Right lobe of liver (tissue), 6 donors: ENCODE measurements at regions not wholly inside any gene's neighbourhood (a gene's known extent, or its start where the extent isn't known, plus 50 kb on each side); places are given as distances from the start of the nearest gene placed in this dataset.

Source experiments
- ATAC-seq, 4 donors: fragments of 200-7000 bp; cut with Tn5 transposase; one replicate each; pipeline ENCODE4 v1.9.1; 2020; ENCODE audit warnings: mild to moderate bottlenecking in 4 of 4, moderate library complexity in 4 of 4
- DNase-seq, 3 donors: peaks; one replicate each; pipeline ENCODE4 v3.0.0-alpha.2; 2020
- H3K27ac ChIP-seq, 3 donors: fragments of 200-600 bp; one replicate each; pipeline ENCODE4 v1.8.0; 2022
- H3K27me3 ChIP-seq, 2 donors: fragments of 200-600 bp; one replicate each; pipeline ENCODE4 v1.8.0; 2022
- H3K36me3 ChIP-seq, 4 donors: fragments of 200-600 bp; sonication (generic) in 1 of 4; one replicate each; pipeline versions ENCODE4 v1.5.1 to v1.8.0; 2017 to 2022; ENCODE audit warnings: control low read depth in 1 of 4
- H3K4me1 ChIP-seq, 4 donors: fragments of 200-600 bp; sonication (generic) in 1 of 4; one replicate each; pipeline versions ENCODE4 v1.5.1 to v1.8.0; 2017 to 2022; ENCODE audit warnings: control low read depth in 1 of 4
- H3K4me3 ChIP-seq, 3 donors: fragments of 200-600 bp; one replicate each; pipeline ENCODE4 v1.8.0; 2022
- H3K9me3 ChIP-seq, 4 donors: fragments of 200-600 bp; sonication (generic) in 1 of 4; one replicate each; pipeline versions ENCODE4 v1.5.1 to v1.8.0; 2017 to 2022; ENCODE audit warnings: control low read depth in 1 of 4
- CTCF ChIP-seq, 4 donors: fragments of 200-600 bp in 3 of 4; fragments of 450-650 bp in 1 of 4; IDR thresholded peaks; one replicate each; pipeline versions ENCODE4 v1.5.1 to v1.8.0; 2016 to 2022; ENCODE audit warnings: antibody characterized with exemption in 4 of 4, mild to moderate bottlenecking in 2 of 4
- POLR2A ChIP-seq: fragments of 450-650 bp; IDR thresholded peaks from one replicate; pipeline ENCODE4 v1.6.1; 2017; ENCODE audit warnings: antibody characterized with exemption, mild to moderate bottlenecking
- WGBS: methylation state at CpG from one replicate; pipeline ENCODE4 v1.1.6; 2018; ENCODE audit warnings: low coverage, low lambda C conversion rate; ENCODE audit not compliant: insufficient coverage; ENCODE audit errors: missing lambda C conversion rate; 5-methylcytosine and 5-hydroxymethylcytosine counted together
- intact Hi-C, 2 donors: fragments of 100-400 bp; cut with DNase I; formaldehyde crosslinking; loops; one replicate each; pipeline versions ENCODE4 v1.11.2 to v1.14.1; 2022
- donor health status: DM: no; HTN: yes; CAD: no.
- donor health status: DM: no; HTN: no; CAD: no.
- donor health status: DM: no; HTN: no; CAD: no.
- donor health status: DM: no; HTN: yes; CAD: no.
- donor health status: DM: no; HTN: yes; CAD: no.

- H3K27me3 ChIP-seq: no peaks in the 10 kb centered on the region
- DNase-seq: peak in 1 of 3 donors; percentile 4
- no peak overlapping the region for H3K4me3 ChIP-seq
- no peaks in the 10 kb centered on the region for H3K36me3 ChIP-seq
- peaks cover 0 to 11% (median 2%) of the 10 kb centered on the region in 4 donors for H3K4me1 ChIP-seq
- no peak for TF ChIP-seq CTCF (IDR thresholded peaks at IDR 0.05)
- no peak for TF ChIP-seq POLR2A
- H3K9me3 ChIP-seq: no peaks in the 10 kb centered on the region
- ATAC-seq: no peak
- H3K27ac ChIP-seq: no peak overlapping the region
- 86% methylated on average over 6 of the region's 6 CpGs for WGBS
- intact Hi-C loops: no loop called here
These were observed 243.7 kb upstream of the RREB1 start for GRCh38 chr6:6863970-6864639.

GRCh38 chr6:6865611-6866010 is 242.2 kb upstream of the RREB1 start:
- DNase-seq (no peak), ATAC-seq (peak in 1 of 4 donors; percentile 28)
- Histone ChIP-seq H3K27ac (no peak overlapping the region), H3K4me1 (peaks cover 0 to 5% (median 2%) of the 10 kb centered on the region in 4 donors), H3K9me3 (no peaks in the 10 kb centered on the region), H3K27me3 (no peaks in the 10 kb centered on the region), H3K4me3 (no peak overlapping the region), H3K36me3 (no peaks in the 10 kb centered on the region)
- WGBS: 73% methylated on average over 5 of the region's 5 CpGs
- TF ChIP-seq CTCF (IDR thresholded peaks at IDR 0.05) (no peak), POLR2A (no peak)
- intact Hi-C loops: no loop called here

- H3K4me3 ChIP-seq: no peak overlapping the region
- no peaks in the 10 kb centered on the region for H3K4me1 ChIP-seq
- no peaks in the 10 kb centered on the region for H3K36me3 ChIP-seq
- ATAC-seq: no peak
- no peak overlapping the region for H3K27ac ChIP-seq
- no peak for DNase-seq
- no peak for TF ChIP-seq POLR2A
- TF ChIP-seq CTCF (IDR thresholded peaks at IDR 0.05): no peak
- intact Hi-C loops: no loop called here
- no peaks in the 10 kb centered on the region for H3K9me3 ChIP-seq
- no peaks in the 10 kb centered on the region for H3K27me3 ChIP-seq
- WGBS: 89% methylated on average over 4 of the region's 7 CpGs
These were observed 240.9 kb upstream of the RREB1 start for GRCh38 chr6:6866656-6867403.

- TF ChIP-seq CTCF (IDR thresholded peaks at IDR 0.05) (no peak), POLR2A (no peak)
- Histone ChIP-seq H3K36me3 (no peaks in the 10 kb centered on the region), H3K27ac (no peak overlapping the region), H3K4me1 (no peaks in the 10 kb centered on the region), H3K9me3 (no peaks in the 10 kb centered on the region), H3K4me3 (no peak overlapping the region), H3K27me3 (no peaks in the 10 kb centered on the region)
- no peak for DNase-seq
- no peak for ATAC-seq
- intact Hi-C loops: no loop called here
- 79% methylated on average over 4 of the region's 4 CpGs for WGBS
These were observed 240.4 kb upstream of the RREB1 start for GRCh38 chr6:6867404-6867799.
